Parathyroid adenoma (tissue), 2 donors: ENCODE measurements at regions not wholly inside any gene's neighbourhood (a gene's known extent, or its start where the extent isn't known, plus 50 kb on each side); places are given as distances from the start of the nearest gene placed in this dataset.

Experiments
- H2AFZ ChIP-seq: fragments of 300-600 bp; sonication (generic); one replicate; pipeline ENCODE4 v1.7.0; 2017; ENCODE audit warnings: antibody characterized with exemption, mild to moderate bottlenecking
- H3K27ac ChIP-seq: fragments of 300-600 bp; sonication (generic); one replicate; pipeline ENCODE4 v1.7.0; 2017
- H3K27me3 ChIP-seq: fragments of 300-600 bp; sonication (generic); one replicate; pipeline ENCODE4 v1.7.0; 2017; ENCODE audit warnings: low read length; ENCODE audit not compliant: control insufficient read depth, insufficient read depth
- H3K36me3 ChIP-seq: fragments of 300-600 bp; sonication (generic); one replicate; pipeline ENCODE4 v1.7.0; 2017; ENCODE audit warnings: low read length; ENCODE audit not compliant: control insufficient read depth, insufficient read depth
- H3K4me1 ChIP-seq: fragments of 300-600 bp; sonication (generic); one replicate; pipeline ENCODE4 v1.7.0; 2017; ENCODE audit warnings: control low read depth
- H3K4me2 ChIP-seq: fragments of 300-600 bp; sonication (generic); one replicate; pipeline ENCODE4 v1.7.0; 2017; ENCODE audit warnings: low read length
- H3K4me3 ChIP-seq: fragments of 300-600 bp; sonication (generic); one replicate; pipeline ENCODE4 v1.7.0; 2017; ENCODE audit warnings: low read depth, low read length
- H3K79me2 ChIP-seq: fragments of 300-600 bp; sonication (generic); one replicate; pipeline ENCODE4 v1.7.0; 2017; ENCODE audit warnings: control low read depth
- H3K9ac ChIP-seq: fragments of 300-600 bp; sonication (generic); one replicate; pipeline ENCODE4 v1.7.0; 2017; ENCODE audit warnings: mild to moderate bottlenecking
- H3K9me3 ChIP-seq: fragments of 300-600 bp; sonication (generic); one replicate; pipeline ENCODE4 v1.7.0; 2017; ENCODE audit warnings: low read length; ENCODE audit not compliant: control insufficient read depth
- CTCF ChIP-seq: fragments of 300-600 bp; sonication (generic); IDR thresholded peaks from one replicate; pipeline ENCODE4 v1.7.0; 2017; ENCODE audit warnings: antibody characterized with exemption, mild to moderate bottlenecking
- donor health status: primary hyperparathyroidism.

GRCh38 chr5:31054453-31054852 lies 139.0 kb upstream of the CDH6 start:
- H3K36me3 ChIP-seq = no peaks in the 10 kb centered on the region
- no peaks in the 10 kb centered on the region for H3K9me3 ChIP-seq
- no peaks in the 10 kb centered on the region for H3K4me1 ChIP-seq
- no peak overlapping the region for H2AFZ ChIP-seq
- no peak overlapping the region for H3K4me3 ChIP-seq
- no peaks in the 10 kb centered on the region for H3K79me2 ChIP-seq
- H3K27ac ChIP-seq = no peak overlapping the region
- no peaks in the 10 kb centered on the region for H3K27me3 ChIP-seq
- no peak for TF ChIP-seq CTCF
- no peak overlapping the region for H3K4me2 ChIP-seq
- H3K9ac ChIP-seq = no peak overlapping the region

GRCh38 chr5:31052937-31053658 lies 140.4 kb upstream of the CDH6 start:
- Histone ChIP-seq H2AFZ (no peak overlapping the region), H3K36me3 (no peaks in the 10 kb centered on the region), H3K27ac (no peak overlapping the region), H3K9me3 (no peaks in the 10 kb centered on the region), H3K4me2 (no peak overlapping the region), H3K9ac (no peak overlapping the region), H3K27me3 (no peaks in the 10 kb centered on the region), H3K79me2 (no peaks in the 10 kb centered on the region), H3K4me1 (no peaks in the 10 kb centered on the region), H3K4me3 (no peak overlapping the region)
- no peak for TF ChIP-seq CTCF

- Histone ChIP-seq H3K9ac (no peak overlapping the region), H3K4me3 (no peak overlapping the region), H3K27ac (no peak overlapping the region), H3K36me3 (no peaks in the 10 kb centered on the region), H3K79me2 (no peaks in the 10 kb centered on the region), H3K9me3 (no peaks in the 10 kb centered on the region), H3K4me2 (no peak overlapping the region), H2AFZ (no peak overlapping the region), H3K4me1 (no peaks in the 10 kb centered on the region), H3K27me3 (no peaks in the 10 kb centered on the region)
- no peak for TF ChIP-seq CTCF
Measured at GRCh38 chr5:31051316-31051715, 142.2 kb upstream of the CDH6 start.

GRCh38 chr5:31049936-31050704 lies 143.4 kb upstream of the CDH6 start:
- no peak overlapping the region for H2AFZ ChIP-seq
- TF ChIP-seq CTCF = no peak
- H3K4me1 ChIP-seq = no peaks in the 10 kb centered on the region
- H3K36me3 ChIP-seq = no peaks in the 10 kb centered on the region
- H3K4me2 ChIP-seq = no peak overlapping the region
- H3K27me3 ChIP-seq = no peaks in the 10 kb centered on the region
- no peak overlapping the region for H3K27ac ChIP-seq
- no peak overlapping the region for H3K4me3 ChIP-seq
- H3K9me3 ChIP-seq = no peaks in the 10 kb centered on the region
- H3K79me2 ChIP-seq = no peaks in the 10 kb centered on the region
- no peak overlapping the region for H3K9ac ChIP-seq
